ENCODE measurements at regions not wholly inside any gene's neighbourhood (a gene's known extent, or its start where the extent isn't known, plus 50 kb on each side); places are given as distances from the start of the nearest gene placed in this dataset.

DNA sequence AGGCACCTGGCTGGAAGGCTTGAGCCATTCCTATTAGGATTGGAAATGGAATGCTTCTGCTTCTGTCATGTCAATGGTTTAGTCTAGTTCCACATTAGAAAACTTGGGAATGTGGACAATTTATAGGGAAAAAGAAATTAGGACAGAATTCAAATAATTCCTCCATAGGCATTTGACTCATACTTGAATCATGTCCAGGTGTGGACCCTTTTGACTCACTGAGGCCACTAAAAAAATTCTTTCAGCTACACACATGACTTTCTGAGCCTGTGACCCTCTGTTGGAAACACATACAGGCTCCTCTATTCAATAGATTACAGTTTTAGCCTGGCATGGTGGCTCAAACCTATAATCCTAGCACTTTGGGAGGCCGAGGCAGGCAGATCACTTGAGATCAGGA is 100.5 kb downstream of the RASSF10 start (continued):
- no peak for TF ChIP-seq HDAC2 (IDR thresholded peaks at IDR 0.05; ENCODE audit: borderline replicate concordance in 1 of 2, low read depth in 2 of 2, low read length in 2 of 2)
- TF ChIP-seq, protein P1, sequence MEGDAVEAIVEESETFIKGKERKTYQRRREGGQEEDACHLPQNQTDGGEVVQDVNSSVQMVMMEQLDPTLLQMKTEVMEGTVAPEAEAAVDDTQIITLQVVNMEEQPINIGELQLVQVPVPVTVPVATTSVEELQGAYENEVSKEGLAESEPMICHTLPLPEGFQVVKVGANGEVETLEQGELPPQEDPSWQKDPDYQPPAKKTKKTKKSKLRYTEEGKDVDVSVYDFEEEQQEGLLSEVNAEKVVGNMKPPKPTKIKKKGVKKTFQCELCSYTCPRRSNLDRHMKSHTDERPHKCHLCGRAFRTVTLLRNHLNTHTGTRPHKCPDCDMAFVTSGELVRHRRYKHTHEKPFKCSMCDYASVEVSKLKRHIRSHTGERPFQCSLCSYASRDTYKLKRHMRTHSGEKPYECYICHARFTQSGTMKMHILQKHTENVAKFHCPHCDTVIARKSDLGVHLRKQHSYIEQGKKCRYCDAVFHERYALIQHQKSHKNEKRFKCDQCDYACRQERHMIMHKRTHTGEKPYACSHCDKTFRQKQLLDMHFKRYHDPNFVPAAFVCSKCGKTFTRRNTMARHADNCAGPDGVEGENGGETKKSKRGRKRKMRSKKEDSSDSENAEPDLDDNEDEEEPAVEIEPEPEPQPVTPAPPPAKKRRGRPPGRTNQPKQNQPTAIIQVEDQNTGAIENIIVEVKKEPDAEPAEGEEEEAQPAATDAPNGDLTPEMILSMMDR (IDR thresholded peaks at IDR 0.05; ENCODE audit: control extremely low read depth in 1 of 3, insufficient read depth in 1 of 3, low read depth in 1 of 3, low read length in 3 of 3), result no peak
- no peak for TF ChIP-seq HDAC6 (IDR thresholded peaks at IDR 0.05; ENCODE audit: low read depth, low read length)
- no peak for TF ChIP-seq SP1 (IDR thresholded peaks at IDR 0.05; ENCODE audit: low read depth, low read length)
